Activated CD8-positive, alpha-beta T cell treated with anti-CD3 and anti-CD28 coated beads for 36 hours (primary cell): ENCODE measurements at regions not wholly inside any gene's neighbourhood (a gene's known extent, or its start where the extent isn't known, plus 50 kb on each side); places are given as distances from the start of the nearest gene placed in this dataset.

Experiments used
- ATAC-seq: fragments of 200-7000 bp; cut with Tn5 transposase; one replicate; pipeline ENCODE4 v1.10.0; 2021; ENCODE audit warnings: mild to moderate bottlenecking, moderate library complexity
- CTCF ChIA-PET: fragments of 350-600 bp; sonication (Branson Sonifier 250); formaldehyde crosslinking; loops from one replicate; lab custom pipeline; 2021; ENCODE audit warnings: antibody characterized with exemption; lab: Charles Lee
- POLR2A ChIA-PET: fragments of 350-600 bp; sonication (Branson Sonifier 250); formaldehyde crosslinking; loops from one replicate; lab custom pipeline; 2021; ENCODE audit warnings: antibody characterized with exemption; lab: Charles Lee
- DNase-seq: peaks from one replicate; pipeline ENCODE4 v3.0.0-alpha.2; 2020
- H3K27ac Mint-ChIP-seq: one replicate; pipeline ENCODE4 v1.8.0; 2021; ENCODE audit warnings: mild to moderate bottlenecking, mixed read lengths
- H3K27me3 Mint-ChIP-seq: one replicate; pipeline ENCODE4 v1.8.0; 2021; ENCODE audit warnings: mixed read lengths
- H3K36me3 Mint-ChIP-seq: one replicate; pipeline ENCODE4 v1.8.0; 2021; ENCODE audit warnings: low read depth, mixed read lengths
- H3K4me1 Mint-ChIP-seq: one replicate; pipeline ENCODE4 v1.8.0; 2021; ENCODE audit warnings: low read depth, mixed read lengths
- H3K4me3 Mint-ChIP-seq: one replicate; pipeline ENCODE4 v1.8.0; 2021; ENCODE audit warnings: mild to moderate bottlenecking, moderate library complexity, mixed read lengths
- H3K9me3 Mint-ChIP-seq: one replicate; pipeline ENCODE4 v1.8.0; 2021; ENCODE audit warnings: mixed read lengths
- CTCF ChIP-seq: fragments of 200-600 bp; IDR thresholded peaks from one replicate; pipeline ENCODE4 v1.8.0; 2022; ENCODE audit warnings: antibody characterized with exemption, mild to moderate bottlenecking
- intact Hi-C: fragments of 100-400 bp; cut with micrococcal nuclease; formaldehyde crosslinking; loops from one replicate; pipeline ENCODE4 v1.10.0; 2022

DNA sequence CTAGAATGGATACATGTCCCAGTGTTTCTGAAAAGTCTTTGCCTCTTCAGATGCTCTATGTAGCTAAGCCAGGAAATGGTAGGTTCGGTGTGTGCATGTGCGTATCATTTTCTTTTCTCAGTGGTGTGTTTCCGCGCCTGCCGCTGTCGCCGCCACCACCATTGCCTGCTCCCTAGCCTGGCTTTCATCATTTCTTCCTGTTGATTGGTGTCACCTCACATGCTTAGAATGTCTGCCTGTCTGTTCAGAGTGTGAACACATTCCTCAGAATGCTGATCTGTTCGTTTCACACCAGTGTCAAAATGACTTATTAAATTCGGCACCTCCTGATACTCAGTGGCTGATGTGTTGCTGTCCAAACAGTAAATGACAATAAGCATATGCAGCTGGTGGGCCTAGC is 255.2 kb upstream of the SPRED2 start:
- Mint-ChIP-seq H3K4me1 (no peaks in the 10 kb centered on the region), H3K27ac (no peak overlapping the region), H3K9me3 (no peaks in the 10 kb centered on the region), H3K36me3 (no peaks in the 10 kb centered on the region), H3K27me3 (peaks cover 10% of the 10 kb centered on the region), H3K4me3 (no peak overlapping the region)
- POLR2A ChIA-PET, result no interaction called here
- CTCF ChIA-PET, result no interaction called here
- DNase-seq (no peak), ATAC-seq (no peak)
- intact Hi-C loops, result no loop called here
- no peak for TF ChIP-seq CTCF

GRCh38 chr2:65686928-65687521 is 254.6 kb upstream of the SPRED2 start:
- no peak for TF ChIP-seq CTCF
- no peak overlapping the region for H3K4me3 Mint-ChIP-seq
- DNase-seq, result no peak
- no peak overlapping the region for H3K27ac Mint-ChIP-seq
- H3K36me3 Mint-ChIP-seq, result no peaks in the 10 kb centered on the region
- H3K4me1 Mint-ChIP-seq, result no peaks in the 10 kb centered on the region
- POLR2A ChIA-PET, result no interaction called here
- no peaks in the 10 kb centered on the region for H3K9me3 Mint-ChIP-seq
- no peak for ATAC-seq
- CTCF ChIA-PET, result no interaction called here
- intact Hi-C loops, result no loop called here
- peaks cover 10% of the 10 kb centered on the region for H3K27me3 Mint-ChIP-seq

- POLR2A ChIA-PET, result no interaction called here
- H3K36me3 Mint-ChIP-seq, result no peaks in the 10 kb centered on the region
- peaks cover 11% of the 10 kb centered on the region for H3K27me3 Mint-ChIP-seq
- H3K4me1 Mint-ChIP-seq, result no peaks in the 10 kb centered on the region
- CTCF ChIA-PET, result interaction anchor here (0.9 kb wide), 1 partner anchor 41 kb away, joined by 3 read pairs; no protein-coding TSS in a partner anchor
- intact Hi-C loops, result no loop called here
- TF ChIP-seq CTCF, result no peak
- no peaks in the 10 kb centered on the region for H3K9me3 Mint-ChIP-seq
- no peak overlapping the region for H3K4me3 Mint-ChIP-seq
- DNase-seq (no peak), ATAC-seq (no peak)
- H3K27ac Mint-ChIP-seq, result no peak overlapping the region
Measured at GRCh38 chr2:65681503-65681902, 249.1 kb upstream of the SPRED2 start.

DNA sequence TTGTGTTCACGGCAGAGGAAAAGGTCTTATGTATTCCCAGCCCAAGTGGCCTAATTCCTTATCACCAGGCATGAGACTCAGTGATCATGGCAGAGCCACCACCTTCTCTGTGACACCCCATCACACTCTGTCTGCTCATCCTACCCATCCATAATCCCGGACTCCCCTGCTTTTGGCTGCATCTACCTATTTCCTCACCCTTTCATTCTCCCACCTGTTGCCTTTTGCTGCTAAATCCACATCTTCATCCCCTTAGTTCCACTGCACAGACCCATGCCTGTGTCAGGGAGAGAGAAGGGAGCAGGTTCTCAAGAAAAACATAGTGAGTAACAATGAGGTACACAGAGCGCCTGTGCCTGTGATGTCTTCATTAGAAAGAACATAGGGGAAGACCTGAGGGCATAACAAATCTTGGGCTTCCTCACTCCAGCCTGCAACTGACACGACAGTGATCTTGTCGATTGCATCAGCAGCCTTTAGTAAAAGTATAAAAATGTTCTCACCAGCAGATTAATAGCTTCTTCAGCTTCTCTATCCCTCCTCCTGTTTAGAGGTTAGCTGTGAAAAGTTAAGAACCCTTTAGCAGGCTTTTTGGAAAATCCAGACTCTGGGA is 246.5 kb upstream of the SPRED2 start:
- no peaks in the 10 kb centered on the region for H3K36me3 Mint-ChIP-seq
- DNase-seq, result no peak
- no peak overlapping the region for H3K4me3 Mint-ChIP-seq
- no peak overlapping the region for H3K27ac Mint-ChIP-seq
- no peaks in the 10 kb centered on the region for H3K4me1 Mint-ChIP-seq
- ChIA-PET POLR2A (no interaction called here), CTCF (no interaction called here)
- peaks cover 15% of the 10 kb centered on the region for H3K27me3 Mint-ChIP-seq
- H3K9me3 Mint-ChIP-seq, result peaks cover 2% of the 10 kb centered on the region
- intact Hi-C loops, result no loop called here
- no peak for ATAC-seq
- TF ChIP-seq CTCF, result no peak

GRCh38 chr2:65675350-65675749 is 243.0 kb upstream of the SPRED2 start:
- intact Hi-C loops, result no loop called here
- Mint-ChIP-seq H3K9me3 (peaks cover 2% of the 10 kb centered on the region), H3K27ac (no peak overlapping the region), H3K27me3 (peaks cover 10% of the 10 kb centered on the region), H3K36me3 (no peaks in the 10 kb centered on the region), H3K4me3 (no peak overlapping the region), H3K4me1 (no peaks in the 10 kb centered on the region)
- POLR2A ChIA-PET, result no interaction called here
- no peak for TF ChIP-seq CTCF
- no peak for ATAC-seq
- CTCF ChIA-PET, result no interaction called here
- DNase-seq, result no peak
